ENCODE measurements at regions not wholly inside any gene's neighbourhood (a gene's known extent, or its start where the extent isn't known, plus 50 kb on each side); places are given as distances from the start of the nearest gene placed in this dataset.

DNA sequence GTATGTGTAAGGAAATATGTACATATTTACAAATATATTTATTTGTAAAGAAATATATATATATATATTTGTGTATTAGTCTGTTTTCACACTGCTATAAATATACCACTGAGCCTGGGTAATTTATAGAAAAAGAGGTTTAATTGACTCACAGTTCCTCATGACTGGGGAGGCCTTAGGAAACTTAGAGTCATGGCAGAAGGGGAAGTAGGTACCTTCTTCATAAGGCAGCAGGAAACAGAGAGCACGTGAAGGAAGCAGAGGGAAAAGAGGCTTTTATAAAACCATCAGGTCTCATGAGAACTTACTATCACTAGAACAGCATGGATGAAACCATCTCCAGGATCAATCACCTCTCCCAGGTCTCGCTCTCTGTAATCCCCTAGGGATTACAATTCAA lies 644.5 kb upstream of the HS3ST5 start:
- Mint-ChIP-seq H3K36me3 (ENCODE audit: unreplicated experiment) (no peaks in the 10 kb centered on the region), H3K4me3 (ENCODE audit: unreplicated experiment) (no peak overlapping the region), H3K4me1 (ENCODE audit: low read depth, unreplicated experiment) (no peaks in the 10 kb centered on the region), H3K9me3 (ENCODE audit: unreplicated experiment) (no peaks in the 10 kb centered on the region), H3K27me3 (ENCODE audit: unreplicated experiment) (no peaks in the 10 kb centered on the region), H3K27ac (ENCODE audit: unreplicated experiment) (no peak overlapping the region)
- TF ChIP-seq CTCF (IDR thresholded peaks at IDR 0.05; ENCODE audit: partially characterized antibody, unreplicated experiment) = no peak
- no peak for DNase-seq

DNA sequence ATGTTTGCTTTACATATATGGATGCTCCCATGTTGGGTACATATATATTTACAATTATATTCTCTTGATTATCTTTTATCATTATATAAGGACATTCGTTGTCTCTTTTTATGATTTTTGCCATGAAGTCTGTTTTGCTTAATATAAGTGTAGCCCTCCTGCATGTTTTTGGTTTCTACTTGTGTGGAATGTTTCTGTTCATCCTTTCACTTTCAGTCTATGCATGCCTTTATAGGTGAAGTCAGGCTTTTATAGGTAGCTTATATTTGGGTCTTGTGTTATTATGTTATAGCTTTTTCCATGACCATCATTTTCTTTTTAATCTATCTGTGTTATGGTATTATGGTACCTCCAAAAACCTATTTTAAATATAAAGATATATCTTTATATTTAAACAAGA lies 612.5 kb upstream of the HS3ST5 start:
- H3K27me3 Mint-ChIP-seq (ENCODE audit: unreplicated experiment) = no peaks in the 10 kb centered on the region
- TF ChIP-seq CTCF (IDR thresholded peaks at IDR 0.05; ENCODE audit: partially characterized antibody, unreplicated experiment) = no peak
- H3K4me3 Mint-ChIP-seq (ENCODE audit: unreplicated experiment) = no peak overlapping the region
- H3K4me1 Mint-ChIP-seq (ENCODE audit: low read depth, unreplicated experiment) = no peaks in the 10 kb centered on the region
- H3K27ac Mint-ChIP-seq (ENCODE audit: unreplicated experiment) = no peak overlapping the region
- H3K36me3 Mint-ChIP-seq (ENCODE audit: unreplicated experiment) = no peaks in the 10 kb centered on the region
- no peaks in the 10 kb centered on the region for H3K9me3 Mint-ChIP-seq (ENCODE audit: unreplicated experiment)
- DNase-seq = no peak

DNA sequence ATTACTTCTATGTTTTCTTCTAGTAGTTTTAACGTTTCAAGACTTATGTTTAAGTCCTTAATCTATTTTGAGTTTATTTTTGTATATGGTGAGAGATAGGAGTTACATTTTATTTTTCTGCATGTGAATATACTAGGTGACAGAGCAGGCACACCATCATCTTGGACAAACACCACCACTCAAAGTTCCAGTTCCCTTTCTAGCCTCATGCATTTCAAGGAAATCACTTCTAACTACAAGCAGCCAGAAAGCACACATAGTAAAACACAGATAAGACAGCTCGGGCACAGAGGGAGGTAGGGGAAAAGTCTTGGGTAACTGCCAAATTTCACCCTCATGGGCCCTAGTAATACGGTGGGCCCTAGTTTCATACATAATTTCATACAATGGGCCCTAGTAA lies 609.4 kb upstream of the HS3ST5 start:
- Mint-ChIP-seq H3K9me3 (ENCODE audit: unreplicated experiment) (no peaks in the 10 kb centered on the region), H3K36me3 (ENCODE audit: unreplicated experiment) (no peaks in the 10 kb centered on the region), H3K27ac (ENCODE audit: unreplicated experiment) (no peak overlapping the region), H3K4me1 (ENCODE audit: low read depth, unreplicated experiment) (no peaks in the 10 kb centered on the region), H3K27me3 (ENCODE audit: unreplicated experiment) (no peaks in the 10 kb centered on the region), H3K4me3 (ENCODE audit: unreplicated experiment) (no peak overlapping the region)
- no peak for TF ChIP-seq CTCF (IDR thresholded peaks at IDR 0.05; ENCODE audit: partially characterized antibody, unreplicated experiment)
- no peak for DNase-seq

GRCh38 chr6:114945392-114945791 lies 602.6 kb upstream of the HS3ST5 start:
- H3K4me3 Mint-ChIP-seq (ENCODE audit: unreplicated experiment) = no peak overlapping the region
- no peaks in the 10 kb centered on the region for H3K27me3 Mint-ChIP-seq (ENCODE audit: unreplicated experiment)
- peaks cover 7% of the 10 kb centered on the region for H3K36me3 Mint-ChIP-seq (ENCODE audit: unreplicated experiment)
- no peak overlapping the region for H3K27ac Mint-ChIP-seq (ENCODE audit: unreplicated experiment)
- no peak for TF ChIP-seq CTCF (IDR thresholded peaks at IDR 0.05; ENCODE audit: partially characterized antibody, unreplicated experiment)
- DNase-seq = no peak
- H3K4me1 Mint-ChIP-seq (ENCODE audit: low read depth, unreplicated experiment) = no peaks in the 10 kb centered on the region
- no peaks in the 10 kb centered on the region for H3K9me3 Mint-ChIP-seq (ENCODE audit: unreplicated experiment)

DNA sequence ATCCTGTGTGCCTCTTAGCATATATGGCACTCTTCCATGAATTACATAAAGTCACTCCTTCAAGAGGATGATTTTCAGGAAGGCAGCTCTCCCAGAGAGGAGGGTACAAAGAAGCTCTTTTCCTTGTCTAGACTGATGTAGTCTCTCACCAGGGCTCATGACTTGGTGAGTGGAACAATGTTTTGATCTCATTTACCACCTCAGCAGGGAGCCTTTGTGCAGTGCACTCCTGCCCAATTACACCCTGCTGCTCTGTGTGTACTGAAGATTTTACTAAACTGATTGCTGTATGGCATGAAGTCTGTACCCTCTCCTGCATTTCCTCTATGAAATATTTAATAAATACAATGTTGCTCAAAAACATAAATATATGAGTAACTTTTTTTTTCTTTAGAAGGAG lies 598.3 kb upstream of the HS3ST5 start:
- no peaks in the 10 kb centered on the region for H3K27me3 Mint-ChIP-seq (ENCODE audit: unreplicated experiment)
- no peak for DNase-seq

More for the DNA sequence above, 598.3 kb upstream of the HS3ST5 start:
- no peaks in the 10 kb centered on the region for H3K9me3 Mint-ChIP-seq (ENCODE audit: unreplicated experiment)
- no peaks in the 10 kb centered on the region for H3K4me1 Mint-ChIP-seq (ENCODE audit: low read depth, unreplicated experiment)
- peaks cover under 1% of the 10 kb centered on the region for H3K36me3 Mint-ChIP-seq (ENCODE audit: unreplicated experiment)
- no peak for TF ChIP-seq CTCF (IDR thresholded peaks at IDR 0.05; ENCODE audit: partially characterized antibody, unreplicated experiment)
- no peak overlapping the region for H3K4me3 Mint-ChIP-seq (ENCODE audit: unreplicated experiment)
- H3K27ac Mint-ChIP-seq (ENCODE audit: unreplicated experiment) = no peak overlapping the region
